ENCODE measurements at regions not wholly inside any gene's neighbourhood (a gene's known extent, or its start where the extent isn't known, plus 50 kb on each side); places are given as distances from the start of the nearest gene placed in this dataset.

GRCh38 chr3:71921036-71921435, 136.1 kb upstream of the PROK2 start:
- no peak overlapping the region for H3K9ac ChIP-seq
- TF ChIP-seq CTCF (conservative IDR thresholded peaks at IDR 0.05; ENCODE audit: low read depth, low read length), result no peak
- no peak overlapping the region for H3K27ac ChIP-seq
- H2AFZ ChIP-seq (ENCODE audit: low read depth), result no peak overlapping the region
- H3K79me2 ChIP-seq (ENCODE audit: insufficient read depth, low read depth), result no peaks in the 10 kb centered on the region
- H3K4me2 ChIP-seq, result no peak overlapping the region
- H3K4me1 ChIP-seq (ENCODE audit: low read depth, poor library complexity, severe bottlenecking), result no peaks in the 10 kb centered on the region
- no peaks in the 10 kb centered on the region for H3K27me3 ChIP-seq (ENCODE audit: insufficient read depth, low read depth)
- H3K36me3 ChIP-seq (ENCODE audit: insufficient read depth), result no peaks in the 10 kb centered on the region
- no peak overlapping the region for H3K4me3 ChIP-seq (IDR thresholded peaks at IDR 0.05; ENCODE audit: insufficient read depth, low read depth, low read length)
- no peaks in the 10 kb centered on the region for H4K20me1 ChIP-seq (ENCODE audit: insufficient read depth)

- Histone ChIP-seq H4K20me1 (ENCODE audit: insufficient read depth) (no peaks in the 10 kb centered on the region), H3K27me3 (ENCODE audit: insufficient read depth, low read depth) (no peaks in the 10 kb centered on the region), H3K4me2 (no peak overlapping the region), H3K4me1 (ENCODE audit: low read depth, poor library complexity, severe bottlenecking) (no peaks in the 10 kb centered on the region), H3K4me3 (IDR thresholded peaks at IDR 0.05; ENCODE audit: insufficient read depth, low read depth, low read length) (no peak overlapping the region), H3K79me2 (ENCODE audit: insufficient read depth, low read depth) (no peaks in the 10 kb centered on the region), H2AFZ (ENCODE audit: low read depth) (no peak overlapping the region), H3K27ac (no peak overlapping the region), H3K36me3 (ENCODE audit: insufficient read depth) (no peaks in the 10 kb centered on the region), H3K9ac (no peak overlapping the region)
- TF ChIP-seq CTCF (conservative IDR thresholded peaks at IDR 0.05; ENCODE audit: low read depth, low read length), result no peak
These were observed 134.6 kb upstream of the PROK2 start for GRCh38 chr3:71919572-71919971.

- no peaks in the 10 kb centered on the region for H3K27me3 ChIP-seq (ENCODE audit: insufficient read depth, low read depth)
- H3K79me2 ChIP-seq (ENCODE audit: insufficient read depth, low read depth), result no peaks in the 10 kb centered on the region
- H3K4me2 ChIP-seq, result no peak overlapping the region
These were observed 132.6 kb upstream of the PROK2 start for GRCh38 chr3:71917545-71917944.

GRCh38 chr3:71916747-71917369, 131.9 kb upstream of the PROK2 start:
- H3K36me3 ChIP-seq (ENCODE audit: insufficient read depth), result no peaks in the 10 kb centered on the region
- H3K9ac ChIP-seq, result no peak overlapping the region
- no peaks in the 10 kb centered on the region for H4K20me1 ChIP-seq (ENCODE audit: insufficient read depth)
- no peak overlapping the region for H3K4me3 ChIP-seq (IDR thresholded peaks at IDR 0.05; ENCODE audit: insufficient read depth, low read depth, low read length)
- no peaks in the 10 kb centered on the region for H3K4me1 ChIP-seq (ENCODE audit: low read depth, poor library complexity, severe bottlenecking)
- no peak overlapping the region for H2AFZ ChIP-seq (ENCODE audit: low read depth)
- H3K27me3 ChIP-seq (ENCODE audit: insufficient read depth, low read depth), result no peaks in the 10 kb centered on the region
- no peaks in the 10 kb centered on the region for H3K79me2 ChIP-seq (ENCODE audit: insufficient read depth, low read depth)
- TF ChIP-seq CTCF (conservative IDR thresholded peaks at IDR 0.05; ENCODE audit: low read depth, low read length), result no peak
- H3K27ac ChIP-seq, result no peak overlapping the region
- no peak overlapping the region for H3K4me2 ChIP-seq

More at GRCh38 chr3:71917545-71917944, 132.6 kb upstream of the PROK2 start:
- Histone ChIP-seq H3K27ac (no peak overlapping the region), H3K9ac (no peak overlapping the region), H2AFZ (ENCODE audit: low read depth) (no peak overlapping the region), H3K4me1 (ENCODE audit: low read depth, poor library complexity, severe bottlenecking) (no peaks in the 10 kb centered on the region), H3K4me3 (IDR thresholded peaks at IDR 0.05; ENCODE audit: insufficient read depth, low read depth, low read length) (no peak overlapping the region), H3K36me3 (ENCODE audit: insufficient read depth) (no peaks in the 10 kb centered on the region), H4K20me1 (ENCODE audit: insufficient read depth) (no peaks in the 10 kb centered on the region)
- TF ChIP-seq CTCF (conservative IDR thresholded peaks at IDR 0.05; ENCODE audit: low read depth, low read length), result no peak
